ENCODE measurements at regions not wholly inside any gene's neighbourhood (a gene's known extent, or its start where the extent isn't known, plus 50 kb on each side); places are given as distances from the start of the nearest gene placed in this dataset.

- DNase-seq (ENCODE audit: low read depth) = no peak
Measured at GRCh38 chr12:65517656-65518210, 239.2 kb downstream of the MSRB3 start.

- no peak for DNase-seq (ENCODE audit: low read depth)
Measured at GRCh38 chr12:65518771-65519170, 240.3 kb downstream of the MSRB3 start.

- no peak for DNase-seq (ENCODE audit: low read depth)
Measured at GRCh38 chr12:65520658-65521057, 242.2 kb downstream of the MSRB3 start.

- DNase-seq (ENCODE audit: low read depth) = no peak
Measured at GRCh38 chr12:65522956-65523860, 244.7 kb downstream of the MSRB3 start.

- peak; percentile 76 for DNase-seq (ENCODE audit: low read depth)
Measured at GRCh38 chr12:65524666-65525065, 246.2 kb downstream of the MSRB3 start.

- peak; percentile 85 for DNase-seq (ENCODE audit: low read depth)
Measured at GRCh38 chr12:65525491-65526141, 247.1 kb downstream of the MSRB3 start.

GRCh38 chr12:65526311-65526710 is 247.8 kb downstream of the MSRB3 start:
- DNase-seq (ENCODE audit: low read depth) = no peak

GRCh38 chr12:65528127-65528526 is 249.6 kb downstream of the MSRB3 start:
- DNase-seq (ENCODE audit: low read depth) = no peak

- no peak for DNase-seq (ENCODE audit: low read depth)
Measured at GRCh38 chr12:65529106-65529505, 250.6 kb downstream of the MSRB3 start.

GRCh38 chr12:65529771-65530435 is 251.4 kb downstream of the MSRB3 start:
- no peak for DNase-seq (ENCODE audit: low read depth)

GRCh38 chr12:65532162-65532561 is 253.7 kb downstream of the MSRB3 start:
- DNase-seq (ENCODE audit: low read depth) = no peak

GRCh38 chr12:65532764-65533163 is 254.3 kb downstream of the MSRB3 start:
- DNase-seq (ENCODE audit: low read depth) = no peak

- no peak for DNase-seq (ENCODE audit: low read depth)
Measured at GRCh38 chr12:65533177-65533883, 254.8 kb downstream of the MSRB3 start.

- DNase-seq (ENCODE audit: low read depth) = no peak
Measured at GRCh38 chr12:65534238-65534841, 255.9 kb downstream of the MSRB3 start.

GRCh38 chr12:65535946-65536345 is 257.5 kb downstream of the MSRB3 start:
- no peak for DNase-seq (ENCODE audit: low read depth)

- no peak for DNase-seq (ENCODE audit: low read depth)
Measured at GRCh38 chr12:65536351-65536750, 257.9 kb downstream of the MSRB3 start.

GRCh38 chr12:65536876-65537681 is 258.6 kb downstream of the MSRB3 start:
- DNase-seq (ENCODE audit: low read depth) = peak; percentile 98

GRCh38 chr12:65537978-65538377 is 259.5 kb downstream of the MSRB3 start:
- DNase-seq (ENCODE audit: low read depth) = no peak

- no peak for DNase-seq (ENCODE audit: low read depth)
Measured at GRCh38 chr12:65539023-65539422, 260.5 kb downstream of the MSRB3 start.

- DNase-seq (ENCODE audit: low read depth) = no peak
Measured at GRCh38 chr12:65540140-65540539, 261.7 kb downstream of the MSRB3 start.

GRCh38 chr12:65546528-65546927 is 268.0 kb downstream of the MSRB3 start:
- no peak for DNase-seq (ENCODE audit: low read depth)

Measured in GM04504 (cell line).